HL-60 (cell line): ENCODE measurements at regions not wholly inside any gene's neighbourhood (a gene's known extent, or its start where the extent isn't known, plus 50 kb on each side); places are given as distances from the start of the nearest gene placed in this dataset.

ENCODE experiments used
- CTCF ChIP-seq: IDR thresholded peaks from one replicate; pipeline ENCODE4 v1.5.1; 2011; ENCODE audit warnings: low read length, control low read depth, inconsistent platforms; ENCODE audit not compliant: insufficient read depth
- GABPA ChIP-seq: IDR thresholded peaks from 2 replicates; pipeline ENCODE4 v1.6.1; 2012; ENCODE audit warnings: low read depth
- POLR2AphosphoS5 ChIP-seq: IDR thresholded peaks from 2 replicates; pipeline ENCODE4 v1.6.1; 2012; ENCODE audit warnings: low read depth

- no peak for TF ChIP-seq CTCF
- TF ChIP-seq POLR2AphosphoS5: no peak
- no peak for TF ChIP-seq GABPA
Observed at GRCh38 chr17:73705594-73705993, 61.3 kb upstream of the SDK2 start.
